ENCODE measurements at regions not wholly inside any gene's neighbourhood (a gene's known extent, or its start where the extent isn't known, plus 50 kb on each side); places are given as distances from the start of the nearest gene placed in this dataset.
A peak's percentile ranks its signal among the peaks of the same experiment; 100 is the strongest.

- no peak overlapping the region for H3K27ac ChIP-seq (ENCODE audit: low read depth in 1 of 2, low read length in 1 of 2)
- no peaks in the 10 kb centered on the region for H3K9me3 ChIP-seq (ENCODE audit: control insufficient read depth in 4 of 4, insufficient read depth in 3 of 4, low read length in 3 of 4)
- H3K4me1 ChIP-seq (ENCODE audit: control insufficient read depth in 5 of 5, insufficient read depth in 5 of 5, low read length in 5 of 5) = peaks cover 0 to 14% (median 0%) of the 10 kb centered on the region in 5 donors
- no peak for TF ChIP-seq CTCF (IDR thresholded peaks at IDR 0.05; ENCODE audit: control extremely low read depth, extremely low read depth)
- 26 to 35% methylated on average over 2 of the region's 2 CpGs for WGBS, 2 donors
- no peaks in the 10 kb centered on the region for H3K36me3 ChIP-seq (ENCODE audit: control insufficient read depth in 4 of 4, insufficient read depth in 4 of 4, low read length in 4 of 4)
- ATAC-seq (ENCODE audit: insufficient read depth, low FRiP score) (no peak), DNase-seq (peak in 1 of 3 donors; percentile 31)
- H3K4me3 ChIP-seq = no peak overlapping the region
- no peaks in the 10 kb centered on the region for H3K27me3 ChIP-seq (ENCODE audit: control insufficient read depth in 3 of 3, insufficient read depth in 3 of 3, low read length in 2 of 3)
- no peak overlapping the region for H3K9ac ChIP-seq (ENCODE audit: insufficient read depth in 1 of 2, low read length in 2 of 2)
These were observed 241.0 kb upstream of the SNX7 start for GRCh38 chr1:98420376-98421084.

- Histone ChIP-seq H3K27ac (ENCODE audit: low read depth in 1 of 2, low read length in 1 of 2) (no peak overlapping the region), H3K27me3 (ENCODE audit: control insufficient read depth in 3 of 3, insufficient read depth in 3 of 3, low read length in 2 of 3) (no peaks in the 10 kb centered on the region), H3K9ac (ENCODE audit: insufficient read depth in 1 of 2, low read length in 2 of 2) (no peak overlapping the region), H3K9me3 (ENCODE audit: control insufficient read depth in 4 of 4, insufficient read depth in 3 of 4, low read length in 3 of 4) (peaks cover 0 to 3% (median 1%) of the 10 kb centered on the region in 4 donors), H3K4me3 (no peak overlapping the region), H3K36me3 (ENCODE audit: control insufficient read depth in 4 of 4, insufficient read depth in 4 of 4, low read length in 4 of 4) (no peaks in the 10 kb centered on the region), H3K4me1 (ENCODE audit: control insufficient read depth in 5 of 5, insufficient read depth in 5 of 5, low read length in 5 of 5) (peaks cover 0 to 14% (median 0%) of the 10 kb centered on the region in 5 donors)
- no peak for DNase-seq
- no peak for TF ChIP-seq CTCF (IDR thresholded peaks at IDR 0.05; ENCODE audit: control extremely low read depth, extremely low read depth)
- no peak for ATAC-seq (ENCODE audit: insufficient read depth, low FRiP score)
- 95 to 97% methylated on average over 2 of the region's 2 CpGs for WGBS, 2 donors
These were observed 243.7 kb upstream of the SNX7 start for GRCh38 chr1:98417820-98418219.

GRCh38 chr1:98410082-98410481 lies 251.4 kb upstream of the SNX7 start:
- TF ChIP-seq CTCF (IDR thresholded peaks at IDR 0.05; ENCODE audit: control extremely low read depth, extremely low read depth) = no peak
- no peaks in the 10 kb centered on the region for H3K36me3 ChIP-seq (ENCODE audit: control insufficient read depth in 4 of 4, insufficient read depth in 4 of 4, low read length in 4 of 4)
- no peak overlapping the region for H3K4me3 ChIP-seq
- peaks cover 0 to 5% (median 1%) of the 10 kb centered on the region in 4 donors for H3K9me3 ChIP-seq (ENCODE audit: control insufficient read depth in 4 of 4, insufficient read depth in 3 of 4, low read length in 3 of 4)
- no peak overlapping the region for H3K9ac ChIP-seq (ENCODE audit: insufficient read depth in 1 of 2, low read length in 2 of 2)
- H3K27me3 ChIP-seq (ENCODE audit: control insufficient read depth in 3 of 3, insufficient read depth in 3 of 3, low read length in 2 of 3) = no peaks in the 10 kb centered on the region
- DNase-seq (no peak), ATAC-seq (ENCODE audit: insufficient read depth, low FRiP score) (no peak)
- peaks cover 0 to 9% (median 0%) of the 10 kb centered on the region in 5 donors for H3K4me1 ChIP-seq (ENCODE audit: control insufficient read depth in 5 of 5, insufficient read depth in 5 of 5, low read length in 5 of 5)
- WGBS, 2 donors = 97 to 100% methylated on average over 1 of the region's 1 CpG
- no peak overlapping the region for H3K27ac ChIP-seq (ENCODE audit: low read depth in 1 of 2, low read length in 1 of 2)
